GM23338 (cell line): ENCODE measurements at regions not wholly inside any gene's neighbourhood (a gene's known extent, or its start where the extent isn't known, plus 50 kb on each side); places are given as distances from the start of the nearest gene placed in this dataset.

Experiments used
- ATAC-seq: fragments of 200-7000 bp; cut with Tn5 transposase; 3 replicates; pipeline ENCODE4 v1.9.1; 2020
- DNase-seq: peaks from one replicate; pipeline ENCODE4 v3.0.0-alpha.2; 2015; ENCODE audit warnings: low spot score
- H2AFZ ChIP-seq: fragments of 200-600 bp; sonication (generic); 2 replicates; pipeline ENCODE4 v1.8.0; 2016; ENCODE audit warnings: antibody characterized with exemption, mild to moderate bottlenecking, moderate library complexity
- H3F3A ChIP-seq: fragments of 200-600 bp; sonication (generic); replicated peaks from 2 replicates; pipeline ENCODE4 v1.8.0; 2017; ENCODE audit warnings: antibody characterized with exemption, mixed run types, low read depth
- H3K27ac ChIP-seq: fragments of 200-600 bp; sonication (generic); 2 replicates; pipeline ENCODE4 v1.6.1; 2016; ENCODE audit warnings: low read depth
- H3K27me3 ChIP-seq: fragments of 200-600 bp; sonication (generic); 2 replicates; pipeline ENCODE4 v1.8.0; 2016; ENCODE audit warnings: mild to moderate bottlenecking, mixed run types, moderate library complexity; ENCODE audit not compliant: insufficient read depth
- H3K36me3 ChIP-seq: fragments of 200-600 bp; sonication (generic); 2 replicates; pipeline ENCODE4 v1.8.0; 2016; ENCODE audit warnings: mild to moderate bottlenecking; ENCODE audit not compliant: insufficient read depth
- H3K4me1 ChIP-seq: fragments of 200-600 bp; sonication (generic); 2 replicates; pipeline ENCODE4 v1.8.0; 2016; ENCODE audit warnings: mild to moderate bottlenecking, moderate library complexity; ENCODE audit not compliant: insufficient read depth
- H3K4me2 ChIP-seq: fragments of 200-600 bp; sonication (generic); 2 replicates; pipeline ENCODE4 v1.7.1; 2017; ENCODE audit warnings: mixed run types
- H3K4me3 ChIP-seq: fragments of 200-600 bp; sonication (generic); 2 replicates; pipeline ENCODE4 v1.6.1; 2016; ENCODE audit warnings: mixed run types
- H3K79me2 ChIP-seq: fragments of 200-600 bp; sonication (generic); replicated peaks from 2 replicates; pipeline ENCODE4 v1.8.0; 2017; ENCODE audit warnings: mild to moderate bottlenecking; ENCODE audit not compliant: insufficient read depth
- H3K9me2 ChIP-seq: fragments of 200-600 bp; sonication (generic); 2 replicates; pipeline ENCODE4 v1.8.0; 2017; ENCODE audit not compliant: insufficient read depth
- H4K20me1 ChIP-seq: fragments of 200-600 bp; sonication (generic); replicated peaks from 2 replicates; pipeline ENCODE4 v1.8.0; 2017; ENCODE audit warnings: mild to moderate bottlenecking; ENCODE audit not compliant: insufficient read depth
- H3K27ac Mint-ChIP-seq: 2 replicates; pipeline ENCODE4 v1.8.0; 2020; ENCODE audit warnings: inconsistent platforms, mild to moderate bottlenecking, moderate library complexity, mixed read lengths
- H3K27me3 Mint-ChIP-seq: 3 replicates; pipeline ENCODE4 v1.8.0; 2022; ENCODE audit warnings: low read depth, mild to moderate bottlenecking, moderate library complexity, mixed read lengths, inconsistent platforms; ENCODE audit not compliant: insufficient read depth, poor library complexity
- H3K36me3 Mint-ChIP-seq: 3 replicates; pipeline ENCODE4 v1.8.0; 2021; ENCODE audit warnings: low read depth, mild to moderate bottlenecking, inconsistent platforms, moderate library complexity, mixed read lengths
- H3K4me1 Mint-ChIP-seq: 3 replicates; pipeline ENCODE4 v1.8.0; 2020; ENCODE audit warnings: mild to moderate bottlenecking, inconsistent platforms, mixed read lengths
- H3K4me3 Mint-ChIP-seq: 3 replicates; pipeline ENCODE4 v1.8.0; 2021; ENCODE audit warnings: moderate library complexity, mild to moderate bottlenecking, inconsistent platforms, mixed read lengths
- H3K9me3 Mint-ChIP-seq: 3 replicates; pipeline ENCODE4 v1.8.0; 2020; ENCODE audit warnings: moderate library complexity, mild to moderate bottlenecking, inconsistent platforms, mixed read lengths
- ETS1 ChIP-seq: IDR thresholded peaks from 2 replicates; pipeline ENCODE4 v1.6.1; 2016; ENCODE audit warnings: antibody characterized with exemption
- REST ChIP-seq: IDR thresholded peaks from one replicate; pipeline ENCODE4 v1.6.1; 2018; ENCODE audit warnings: antibody characterized with exemption; ENCODE audit not compliant: unreplicated experiment
- ZNF114 ChIP-seq: fragments of 250-450 bp; sonication (Bioruptor Pico); IDR thresholded peaks from 2 replicates; pipeline ENCODE4 v1.5.0; 2020; ENCODE audit warnings: mild to moderate bottlenecking, moderate library complexity
- ZNF462 ChIP-seq: fragments of 250-450 bp; sonication (Bioruptor Pico); IDR thresholded peaks from 2 replicates; pipeline ENCODE4 v1.5.0; 2020; ENCODE audit warnings: mild to moderate bottlenecking, moderate library complexity

GRCh38 chr4:52425751-52426326 is 233.3 kb downstream of the USP46 start:
- ATAC-seq (no peak), DNase-seq (no peak)
- no peaks in the 10 kb centered on the region for H3F3A ChIP-seq
- H3K27ac ChIP-seq, result no peak overlapping the region
- no peak overlapping the region for H3K4me3 Mint-ChIP-seq
- no peaks in the 10 kb centered on the region for H4K20me1 ChIP-seq
- no peak overlapping the region for H2AFZ ChIP-seq
- H3K36me3 Mint-ChIP-seq, result 0 out of 3 replicates have a peak, but pooled peaks cover 3% of the 10 kb centered on the region
- H3K79me2 ChIP-seq, result no peaks in the 10 kb centered on the region
- no peak overlapping the region for H3K4me2 ChIP-seq
- H3K27me3 Mint-ChIP-seq, result peaks cover 3% of the 10 kb centered on the region
- H3K4me3 ChIP-seq, result no peak overlapping the region
- H3K9me2 ChIP-seq, result peaks cover 4% of the 10 kb centered on the region; the same call in 1 of the 2 replicates
- 0 out of 3 replicates have a peak, but pooled peaks cover 3% of the 10 kb centered on the region for H3K9me3 Mint-ChIP-seq
- H3K36me3 ChIP-seq, result no peaks in the 10 kb centered on the region
- no peaks in the 10 kb centered on the region for H3K27me3 ChIP-seq
- peaks cover 5% of the 10 kb centered on the region for H3K4me1 ChIP-seq
- H3K27ac Mint-ChIP-seq, result no peak overlapping the region
- H3K4me1 Mint-ChIP-seq, result peaks cover 7% of the 10 kb centered on the region; the same call in 2 of the 3 replicates
- TF ChIP-seq ZNF114 (CRISPR knock-in tag) (no peak), REST (no peak), ZNF462 (no peak), ETS1 (no peak)
